IMR-90 (cell line): ENCODE measurements at regions not wholly inside any gene's neighbourhood (a gene's known extent, or its start where the extent isn't known, plus 50 kb on each side); places are given as distances from the start of the nearest gene placed in this dataset.

Experiments
- BHLHE40 ChIP-seq: fragments of 150-350 bp; IDR thresholded peaks from 2 replicates; pipeline ENCODE4 v1.6.1; 2016; ENCODE audit warnings: mild to moderate bottlenecking, low read depth, low read length
- CTCF ChIP-seq: conservative IDR thresholded peaks from 2 replicates; pipeline ENCODE4 v1.5.1; 2012; ENCODE audit warnings: mild to moderate bottlenecking, low read depth, low read length, improper control_type of control experiment
- POLR2A ChIP-seq: IDR thresholded peaks from 2 replicates; pipeline ENCODE4 v1.6.1; 2012; ENCODE audit warnings: mild to moderate bottlenecking, low read depth, low read length
- RAD21 ChIP-seq: IDR thresholded peaks from 2 replicates; pipeline ENCODE4 v1.6.1; 2012; ENCODE audit warnings: low read length, improper control_type of control experiment
- RCOR1 ChIP-seq: IDR thresholded peaks from 2 replicates; pipeline ENCODE4 v1.6.1; 2012; ENCODE audit warnings: mild to moderate bottlenecking, low read length, improper control_type of control experiment; ENCODE audit not compliant: insufficient replicate concordance
- TF ChIP-seq, protein P1 (sequence below): fragments of 150-350 bp; IDR thresholded peaks from 2 replicates; pipeline ENCODE4 v1.6.1; 2017; ENCODE audit warnings: mild to moderate bottlenecking, antibody characterized with exemption, low read length, low read depth

GRCh38 chr2:122875091-122875865 lies 1119.8 kb downstream of the TSN start:
- TF ChIP-seq CTCF: no peak
- no peak for TF ChIP-seq BHLHE40
- TF ChIP-seq RAD21: no peak
- no peak for TF ChIP-seq POLR2A
- TF ChIP-seq, protein P1, sequence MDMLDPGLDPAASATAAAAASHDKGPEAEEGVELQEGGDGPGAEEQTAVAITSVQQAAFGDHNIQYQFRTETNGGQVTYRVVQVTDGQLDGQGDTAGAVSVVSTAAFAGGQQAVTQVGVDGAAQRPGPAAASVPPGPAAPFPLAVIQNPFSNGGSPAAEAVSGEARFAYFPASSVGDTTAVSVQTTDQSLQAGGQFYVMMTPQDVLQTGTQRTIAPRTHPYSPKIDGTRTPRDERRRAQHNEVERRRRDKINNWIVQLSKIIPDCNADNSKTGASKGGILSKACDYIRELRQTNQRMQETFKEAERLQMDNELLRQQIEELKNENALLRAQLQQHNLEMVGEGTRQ: no peak
- TF ChIP-seq RCOR1: no peak
